HG03565 (cell line): ENCODE measurements at regions not wholly inside any gene's neighbourhood (a gene's known extent, or its start where the extent isn't known, plus 50 kb on each side); places are given as distances from the start of the nearest gene placed in this dataset.
A peak's percentile ranks its signal among the peaks of the same experiment; 100 is the strongest.

ENCODE experiments used
- ATAC-seq: cut with Tn5 transposase; IDR thresholded peaks from one replicate; pipeline ENCODE4 v1.9.1; 2021; ENCODE audit warnings: mild to moderate bottlenecking, moderate library complexity; ENCODE audit not compliant: unreplicated experiment

GRCh38 chr9:69955536-69956355 lies 87.9 kb upstream of the MAMDC2 start:
- ATAC-seq, result no peak

DNA sequence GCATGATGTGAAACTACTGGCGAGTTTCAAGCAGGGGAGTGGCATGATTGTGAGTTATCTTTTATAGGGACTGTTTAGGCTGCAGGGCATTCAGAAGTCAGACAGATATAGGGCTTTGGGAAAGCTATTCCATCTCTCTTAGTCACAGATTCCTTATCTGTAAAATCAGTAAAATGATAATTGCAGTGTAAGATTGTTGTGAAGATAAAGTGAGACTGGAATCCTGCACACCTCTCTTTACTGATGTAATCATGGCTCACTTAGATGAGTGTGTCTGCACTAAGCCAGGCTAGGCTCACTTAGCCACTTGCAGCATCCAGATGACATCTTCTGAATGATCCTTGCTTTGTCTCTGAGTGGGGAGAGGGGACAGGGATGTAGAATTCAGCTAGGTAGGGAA lies 81.8 kb upstream of the MAMDC2 start:
- no peak for ATAC-seq

DNA sequence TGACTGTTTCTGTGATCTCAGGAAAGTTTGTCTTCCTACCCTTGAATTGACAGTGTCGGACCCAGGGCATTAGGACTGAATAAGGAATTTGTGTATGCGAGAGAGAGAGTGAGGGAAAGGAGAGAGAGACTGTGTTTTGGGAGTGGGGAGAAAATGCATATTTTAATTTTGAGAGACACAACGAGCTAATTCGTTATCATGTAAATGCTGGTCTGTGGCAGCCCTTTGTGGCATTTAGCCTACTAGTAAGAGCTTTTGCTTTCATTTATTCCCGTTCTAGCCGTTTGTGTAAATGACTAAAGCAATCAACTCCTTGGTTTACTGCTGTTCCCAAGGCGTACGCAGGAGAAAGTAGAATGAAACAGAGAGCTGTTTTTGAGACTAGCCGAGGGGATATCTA lies 79.8 kb upstream of the MAMDC2 start:
- no peak for ATAC-seq

DNA sequence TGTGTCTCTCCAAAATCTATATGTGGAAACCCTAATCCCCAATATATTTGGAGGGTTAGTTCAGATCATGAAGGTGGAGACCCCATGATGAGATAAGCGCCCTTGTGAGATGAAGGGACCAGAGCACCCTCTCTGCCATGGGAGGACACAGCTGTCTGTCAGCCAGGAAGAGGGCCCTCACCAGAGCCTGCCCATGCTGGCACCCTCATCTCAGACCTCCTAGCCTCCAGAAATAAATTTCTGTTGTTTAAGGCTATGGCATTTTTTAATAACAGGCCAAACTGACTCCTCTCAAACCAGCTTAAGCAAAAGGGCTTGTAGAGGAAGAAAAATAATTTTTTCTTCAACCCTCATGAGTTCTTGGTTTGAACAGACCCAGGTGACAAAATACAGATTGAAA lies 79.2 kb upstream of the MAMDC2 start:
- ATAC-seq, result no peak

DNA sequence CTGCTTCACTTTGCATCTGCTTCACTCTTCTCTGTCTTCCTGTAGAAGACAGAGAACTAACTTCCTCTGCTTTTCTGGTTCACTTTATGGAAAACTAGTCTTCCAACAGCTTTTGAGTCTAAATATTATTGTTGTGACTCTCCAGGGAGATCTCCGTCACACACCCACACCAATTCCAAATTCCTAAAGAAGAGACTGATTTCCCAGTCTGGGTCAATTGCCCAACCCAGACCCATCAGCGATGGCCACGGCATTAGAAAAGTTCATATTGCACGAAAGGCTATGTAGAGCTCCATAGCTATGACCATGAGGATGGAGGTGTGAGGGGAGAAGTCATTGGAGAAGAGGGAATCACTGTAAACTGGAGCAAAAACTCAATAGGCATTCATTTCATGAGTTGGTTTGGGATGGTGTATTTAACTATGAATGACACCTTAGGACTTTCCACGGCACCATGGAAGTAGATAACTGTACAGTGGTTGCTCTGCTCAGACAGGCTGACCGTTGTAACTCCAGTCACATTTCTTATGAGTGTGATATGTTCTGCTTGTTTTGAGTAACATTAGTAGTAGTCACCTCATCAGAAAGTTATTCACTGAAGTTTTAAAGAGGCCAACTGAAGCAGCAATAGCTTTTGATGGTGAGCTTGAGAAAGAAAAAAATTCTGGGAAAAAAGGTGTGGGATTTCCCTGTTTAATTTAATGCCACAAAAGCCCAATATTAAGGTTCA lies 78.1 kb upstream of the MAMDC2 start:
- ATAC-seq, result no peak

GRCh38 chr9:69967344-69967743 lies 76.3 kb upstream of the MAMDC2 start:
- no peak for ATAC-seq

DNA sequence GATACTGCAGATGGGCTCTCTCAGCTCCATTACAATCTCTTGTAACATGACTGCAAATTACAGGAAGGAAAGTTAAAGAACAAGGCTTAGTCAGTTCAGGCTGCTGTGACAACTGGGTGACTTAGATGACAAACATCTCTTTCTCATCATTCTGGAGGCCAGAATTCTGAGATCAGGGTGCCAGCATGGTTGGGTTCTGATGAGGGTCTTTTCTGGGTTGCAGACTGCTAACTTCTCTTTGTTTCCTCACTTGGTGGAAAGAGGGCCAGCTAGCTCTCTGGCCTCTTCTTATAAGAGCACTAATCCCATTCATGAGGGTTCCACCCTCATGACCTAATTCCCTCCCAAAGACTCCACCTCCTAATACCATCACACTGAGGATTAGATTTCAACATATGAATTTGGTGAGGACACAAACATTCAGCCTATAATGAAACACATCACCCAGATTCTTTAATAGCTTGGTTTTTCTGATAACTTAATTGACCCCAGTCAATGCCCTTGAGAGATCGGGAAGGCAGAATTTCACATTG lies 73.6 kb upstream of the MAMDC2 start:
- ATAC-seq, result no peak

DNA sequence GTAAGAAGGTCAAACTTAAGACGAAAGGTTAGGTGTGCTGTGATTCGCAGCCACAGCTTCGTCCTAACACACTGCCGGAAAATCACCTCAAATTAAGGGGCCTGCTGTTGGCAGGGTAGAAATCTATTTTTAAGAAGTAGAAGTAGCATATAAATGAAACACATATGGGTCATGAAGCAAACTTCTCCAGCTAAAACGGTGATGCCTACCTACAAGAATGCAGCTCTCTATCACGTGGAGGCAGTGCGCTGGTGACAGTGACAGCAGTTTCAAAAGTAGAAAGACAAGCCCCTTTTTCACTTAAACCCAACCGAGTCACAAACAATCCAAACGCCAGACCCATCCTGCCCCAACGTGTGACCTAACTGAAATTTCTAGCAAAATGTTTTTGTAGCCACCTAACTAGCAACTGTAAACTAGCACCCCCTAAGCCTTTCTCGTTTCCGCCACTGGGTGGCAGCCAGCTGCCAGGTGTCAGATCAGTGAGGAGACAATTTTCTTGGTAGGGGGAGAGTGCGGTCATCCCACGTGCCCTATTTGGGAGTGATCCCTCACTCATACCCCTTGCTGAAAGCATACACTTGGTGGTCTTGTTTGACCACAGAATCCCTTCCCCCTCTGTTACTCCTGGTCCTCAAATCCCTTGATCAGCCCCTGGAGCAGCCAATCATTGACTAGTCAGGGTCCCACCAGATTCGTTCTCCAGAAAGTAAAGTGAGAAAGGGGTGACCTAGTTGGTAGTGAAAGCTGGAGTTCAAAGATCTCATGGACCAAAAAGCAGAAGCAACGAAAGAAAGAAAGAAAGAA lies 71.8 kb upstream of the MAMDC2 start:
- peak; percentile 45 for ATAC-seq

DNA sequence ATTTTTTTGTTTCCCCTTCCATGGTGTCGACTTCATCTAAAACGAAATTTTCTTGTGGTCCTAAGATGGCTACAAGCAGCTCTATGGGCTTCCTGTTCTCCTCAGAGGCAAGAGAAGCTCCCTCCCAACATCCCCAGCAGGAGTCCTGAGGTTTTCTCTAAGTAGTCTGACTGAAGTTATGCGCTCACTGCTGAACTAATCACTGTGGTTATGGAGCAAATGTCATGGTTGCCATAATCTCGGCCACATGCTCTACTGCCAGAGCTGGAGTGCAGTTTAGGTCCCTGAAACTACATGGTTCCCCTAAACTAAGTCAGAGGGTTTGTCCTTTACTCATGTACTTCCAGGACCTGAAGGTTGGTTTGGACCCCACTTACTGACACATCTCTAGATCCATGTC lies 68.0 kb upstream of the MAMDC2 start:
- ATAC-seq, result no peak

DNA sequence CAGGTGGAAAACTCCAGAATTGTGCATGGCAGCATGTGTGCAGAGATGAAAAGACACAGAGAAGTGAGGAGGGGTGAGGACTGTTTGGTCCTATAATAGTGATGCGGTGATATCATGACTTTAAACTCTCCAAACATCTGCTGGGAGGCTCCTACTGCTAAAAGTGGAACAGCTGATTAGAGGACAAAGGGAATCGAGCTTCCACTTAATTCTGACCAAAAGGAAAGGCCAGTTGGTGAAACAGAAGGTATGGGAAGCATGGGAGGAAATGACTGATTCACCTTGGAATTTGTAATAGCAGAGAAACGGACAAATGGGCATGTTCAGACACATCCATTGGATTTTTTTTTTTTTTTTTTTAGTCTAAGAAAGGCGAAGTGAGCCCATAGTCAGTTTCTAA lies 67.5 kb upstream of the MAMDC2 start:
- no peak for ATAC-seq

DNA sequence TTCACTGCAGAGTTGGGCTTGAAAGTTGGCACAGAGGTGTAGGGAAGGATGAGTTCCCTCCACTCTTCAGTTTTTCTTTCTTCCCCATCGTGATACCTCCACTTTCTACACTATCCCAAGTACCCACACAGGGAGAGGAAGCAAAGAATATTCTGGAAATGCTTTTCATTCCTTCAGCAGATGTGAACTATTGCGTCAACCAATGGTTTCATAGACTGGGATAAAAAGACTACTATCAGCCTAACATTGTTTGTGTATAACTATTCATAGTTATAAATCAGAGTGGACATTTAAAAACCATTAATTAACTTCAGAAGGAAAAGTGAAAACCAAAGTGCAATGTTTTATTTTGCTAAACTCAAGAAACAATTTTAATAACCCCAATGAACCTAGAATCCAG lies 63.6 kb upstream of the MAMDC2 start:
- ATAC-seq, result no peak

GRCh38 chr9:69980591-69980990 lies 63.1 kb upstream of the MAMDC2 start:
- ATAC-seq, result no peak

DNA sequence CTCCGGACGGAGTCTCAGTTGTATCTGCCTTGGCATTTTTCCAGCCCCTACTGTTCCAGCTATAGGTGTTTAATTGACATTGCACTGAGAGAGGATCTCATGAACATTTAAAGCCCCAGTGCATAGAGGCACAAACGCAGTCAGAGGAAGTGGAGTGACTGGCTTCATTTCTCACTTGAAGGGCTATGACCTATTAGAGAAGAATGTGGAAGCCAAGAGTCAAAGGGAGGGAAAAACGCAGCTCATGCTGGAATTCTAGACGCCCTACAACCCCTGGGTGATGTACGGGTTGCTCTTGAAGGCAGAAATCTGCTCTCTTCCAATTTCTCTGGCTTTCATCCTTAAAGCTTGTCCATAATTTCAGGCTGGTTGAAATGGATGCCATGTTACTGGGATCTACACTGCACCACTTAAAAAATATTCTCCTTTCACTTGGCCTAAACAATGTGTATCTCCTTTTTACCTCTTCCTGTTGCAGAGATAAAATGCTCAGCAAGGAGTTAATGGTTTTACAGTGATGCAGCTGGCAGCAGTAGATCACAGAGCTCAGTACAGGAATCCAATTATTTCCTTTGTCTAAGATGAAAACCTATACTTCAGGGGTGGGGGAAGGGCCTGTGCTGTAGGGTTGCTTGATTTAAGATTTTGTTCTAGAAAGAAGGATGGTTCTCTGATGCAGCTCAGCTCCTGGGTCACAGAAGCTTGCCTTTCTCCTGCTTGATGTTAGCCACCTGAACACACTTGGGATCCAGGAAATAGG lies 61.8 kb upstream of the MAMDC2 start:
- no peak for ATAC-seq

DNA sequence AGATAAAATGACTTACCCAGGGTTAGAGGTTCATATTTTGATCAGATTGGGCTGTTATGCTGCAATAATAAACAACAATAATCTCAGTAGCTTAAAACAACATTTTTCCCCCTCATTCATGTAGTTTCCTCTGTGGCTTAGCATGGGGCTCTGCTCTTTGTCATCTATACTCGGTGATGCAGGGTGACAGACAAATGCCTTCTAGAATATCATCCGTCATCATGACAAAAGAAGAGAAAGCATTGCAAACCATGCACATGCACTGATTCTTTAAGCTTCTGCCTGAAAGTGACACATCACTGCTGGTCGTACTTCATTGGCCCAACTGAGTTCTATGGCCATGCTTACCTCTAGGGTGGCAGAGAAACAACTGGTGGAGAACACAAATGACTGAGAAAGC lies 58.8 kb upstream of the MAMDC2 start:
- ATAC-seq, result no peak

- no peak for ATAC-seq
Measured at GRCh38 chr9:69985971-69986370, 57.7 kb upstream of the MAMDC2 start.

GRCh38 chr9:69986970-69987369 lies 56.7 kb upstream of the MAMDC2 start:
- no peak for ATAC-seq

- no peak for ATAC-seq
Measured at GRCh38 chr9:69987457-69987856, 56.2 kb upstream of the MAMDC2 start.

GRCh38 chr9:69993110-69993509 lies 50.5 kb upstream of the MAMDC2 start:
- no peak for ATAC-seq
